ENCODE measurements at regions not wholly inside any gene's neighbourhood (a gene's known extent, or its start where the extent isn't known, plus 50 kb on each side); places are given as distances from the start of the nearest gene placed in this dataset.
"Not testable (repeated sequence)": the region's sequence is repeated elsewhere in the genome, so short reads cannot be mapped to it uniquely, and the experiment has no call there.

GRCh38 chr13:61880578-61881283 is 465.1 kb upstream of the PCDH20 start:
- Histone ChIP-seq H3K27me3 (no peaks in the 10 kb centered on the region), H3K9me3 (peaks cover 0 to 11% (median 3%) of the 10 kb centered on the region in 4 donors)
- WGBS = 56% methylated on average over 3 of the region's 3 CpGs

GRCh38 chr13:61878565-61878964 is 462.9 kb upstream of the PCDH20 start:
- H3K36me3 ChIP-seq; H3K27me3 ChIP-seq; H3K27ac ChIP-seq (replicated peaks in 1 of 4); intact Hi-C loops (cut with DNase I); H3K4me1 ChIP-seq; DNase-seq (ENCODE audit: extremely low spot score); H3K4me3 ChIP-seq: not testable (repeated sequence)
- H3K9me3 ChIP-seq = peaks cover 0 to 17% (median 3%) of the 10 kb centered on the region in 4 donors
- WGBS = 78% methylated on average over 4 of the region's 4 CpGs

More at GRCh38 chr13:61880578-61881283, 465.1 kb upstream of the PCDH20 start:
- intact Hi-C loops (cut with DNase I) = no loop called here
- Histone ChIP-seq H3K27ac (replicated peaks in 1 of 4) (no peak overlapping the region), H3K4me3 (no peak overlapping the region), H3K36me3 (no peaks in the 10 kb centered on the region), H3K4me1 (no peaks in the 10 kb centered on the region)
- DNase-seq (ENCODE audit: extremely low spot score) = no peak
- TF ChIP-seq EP300 (IDR thresholded peaks at IDR 0.05) = no peak
- TF ChIP-seq CTCF (IDR thresholded peaks at IDR 0.05) = peak in 1 of 3 experiments; percentile 22

GRCh38 chr13:61874970-61875579 is 459.4 kb upstream of the PCDH20 start:
- no peak overlapping the region for H3K4me3 ChIP-seq
- peaks cover 0 to 17% (median 3%) of the 10 kb centered on the region in 4 donors for H3K9me3 ChIP-seq
- no peaks in the 10 kb centered on the region for H3K36me3 ChIP-seq
- no peak for DNase-seq (ENCODE audit: extremely low spot score)
- no peak overlapping the region for H3K27ac ChIP-seq (replicated peaks in 1 of 4)
- no peaks in the 10 kb centered on the region for H3K4me1 ChIP-seq
- TF ChIP-seq POLR2AphosphoS5 (IDR thresholded peaks at IDR 0.05) (no peak), EP300 (IDR thresholded peaks at IDR 0.05) (no peak), CTCF (IDR thresholded peaks at IDR 0.05) (no peak), POLR2A (IDR thresholded peaks at IDR 0.05; ENCODE audit: low read depth) (no peak)
- H3K27me3 ChIP-seq = no peaks in the 10 kb centered on the region
- WGBS = 83% methylated on average over 2 of the region's 2 CpGs
- intact Hi-C loops (cut with DNase I) = no loop called here

GRCh38 chr13:61873717-61874116 is 458.1 kb upstream of the PCDH20 start:
- no peak overlapping the region for H3K27ac ChIP-seq (replicated peaks in 1 of 4)
- DNase-seq (ENCODE audit: extremely low spot score) = no peak
- H3K9me3 ChIP-seq = peaks cover 0 to 15% (median 2%) of the 10 kb centered on the region in 4 donors
- intact Hi-C loops (cut with DNase I) = no loop called here
- H3K4me3 ChIP-seq = no peak overlapping the region
- H3K36me3 ChIP-seq = no peaks in the 10 kb centered on the region
- H3K4me1 ChIP-seq = no peaks in the 10 kb centered on the region
- TF ChIP-seq POLR2AphosphoS5 (IDR thresholded peaks at IDR 0.05) (no peak), POLR2A (IDR thresholded peaks at IDR 0.05; ENCODE audit: low read depth) (no peak), EP300 (IDR thresholded peaks at IDR 0.05) (no peak), CTCF (IDR thresholded peaks at IDR 0.05) (no peak)
- no peaks in the 10 kb centered on the region for H3K27me3 ChIP-seq

GRCh38 chr13:61857198-61857597 is 441.5 kb upstream of the PCDH20 start:
- TF ChIP-seq EP300 (IDR thresholded peaks at IDR 0.05) (no peak), POLR2A (IDR thresholded peaks at IDR 0.05; ENCODE audit: low read depth) (no peak), POLR2AphosphoS5 (IDR thresholded peaks at IDR 0.05) (no peak), CTCF (IDR thresholded peaks at IDR 0.05) (no peak)
- H3K4me3 ChIP-seq = no peak overlapping the region
- no peak for DNase-seq (ENCODE audit: extremely low spot score)
- no peaks in the 10 kb centered on the region for H3K36me3 ChIP-seq
- H3K9me3 ChIP-seq = no peaks in the 10 kb centered on the region
- H3K4me1 ChIP-seq = no peaks in the 10 kb centered on the region
- H3K27ac ChIP-seq (replicated peaks in 1 of 4) = no peak overlapping the region
- intact Hi-C loops (cut with DNase I) = no loop called here
- no peaks in the 10 kb centered on the region for H3K27me3 ChIP-seq
- WGBS = 79% methylated on average over 3 of the region's 3 CpGs

Data from esophagus muscularis mucosa (tissue), 4 donors.